NOMO-1 treated with DMSO at 0.1 percent for 48 hours (cell line): ENCODE measurements at regions not wholly inside any gene's neighbourhood (a gene's known extent, or its start where the extent isn't known, plus 50 kb on each side); places are given as distances from the start of the nearest gene placed in this dataset.
"Not testable (repeated sequence)": the region's sequence is repeated elsewhere in the genome, so short reads cannot be mapped to it uniquely, and the experiment has no call there.

ENCODE experiments used
- DNase-seq: peaks from one replicate; lab custom pipeline; 2025; ENCODE audit not compliant: unreplicated experiment; lab: John Stamatoyannopoulos, UW

DNA sequence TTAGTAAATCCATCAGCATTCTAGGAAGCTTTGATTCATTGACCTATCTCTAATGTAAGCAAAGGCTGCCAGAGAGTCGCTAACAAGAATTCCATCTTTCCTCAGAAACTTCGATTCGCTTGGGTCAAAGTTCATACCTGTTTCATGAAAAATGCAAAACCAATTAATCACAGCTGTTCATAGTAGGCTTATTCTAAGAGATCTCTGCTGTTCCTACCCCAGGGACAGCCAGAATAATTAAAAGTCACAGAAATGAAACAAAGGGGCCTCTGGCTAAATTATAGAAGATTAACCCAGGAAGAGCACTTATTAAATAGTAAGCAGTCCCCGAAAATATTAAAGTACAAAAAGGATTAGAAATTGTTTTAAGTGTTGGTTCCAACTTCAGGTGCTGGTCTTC, 280.1 kb upstream of the FRG2C start:
- DNase-seq = not testable (repeated sequence)

- not testable (repeated sequence) for DNase-seq
Observed at GRCh38 chr3:75388486-75389124, 275.5 kb upstream of the FRG2C start.

- not testable (repeated sequence) for DNase-seq
Observed at GRCh38 chr3:75393288-75393694, 270.8 kb upstream of the FRG2C start.

- DNase-seq = not testable (repeated sequence)
Observed at GRCh38 chr3:75394102-75394501, 270.0 kb upstream of the FRG2C start.

DNA sequence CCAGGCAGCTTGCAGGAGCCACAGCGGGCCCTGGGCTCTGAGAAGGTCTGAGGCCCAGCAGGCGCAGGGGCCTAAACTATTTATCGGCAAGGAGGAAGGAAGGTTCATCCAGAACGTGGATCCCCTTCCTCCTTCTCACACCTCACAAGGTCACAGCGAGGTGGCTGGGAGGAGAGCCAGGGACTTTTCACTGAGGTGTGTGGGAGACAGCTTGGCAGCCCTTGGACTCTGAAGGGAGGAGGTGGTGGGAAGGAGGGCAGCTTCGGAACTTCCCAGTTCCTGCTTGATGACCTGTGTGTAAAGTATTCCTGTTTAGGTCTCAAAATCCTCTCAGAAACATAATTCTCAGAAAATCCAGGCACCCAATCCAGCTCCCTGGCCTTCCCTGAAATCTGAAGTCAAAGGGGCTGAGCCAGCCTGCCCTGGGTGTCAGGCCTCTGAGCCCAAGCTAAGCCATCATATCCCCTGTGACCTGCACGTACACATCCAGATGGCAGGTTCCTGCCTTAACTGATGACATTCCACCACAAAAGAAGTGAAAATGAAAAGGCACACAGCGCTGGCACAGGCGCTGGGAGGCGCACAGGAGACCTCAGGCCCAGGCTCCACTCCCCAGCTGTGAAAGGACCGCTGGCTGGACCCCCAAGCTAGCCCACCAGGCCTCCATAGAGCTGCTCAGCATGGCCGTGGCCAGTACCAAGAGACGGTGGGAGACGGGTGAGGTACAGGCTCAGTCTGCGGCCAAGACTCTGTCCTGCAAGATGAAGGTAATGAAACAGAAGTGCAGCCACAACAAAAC, 269.4 kb upstream of the FRG2C start:
- not testable (repeated sequence) for DNase-seq

GRCh38 chr3:75395580-75396315, 268.4 kb upstream of the FRG2C start:
- no peak for DNase-seq

- DNase-seq = no peak
Observed at GRCh38 chr3:75396316-75396802, 267.8 kb upstream of the FRG2C start.

- not testable (repeated sequence) for DNase-seq
Observed at GRCh38 chr3:75397486-75397885, 266.6 kb upstream of the FRG2C start.

GRCh38 chr3:75422101-75422945, 241.8 kb upstream of the FRG2C start:
- DNase-seq = not testable (repeated sequence)

GRCh38 chr3:75425379-75425778, 238.7 kb upstream of the FRG2C start:
- not testable (repeated sequence) for DNase-seq

DNA sequence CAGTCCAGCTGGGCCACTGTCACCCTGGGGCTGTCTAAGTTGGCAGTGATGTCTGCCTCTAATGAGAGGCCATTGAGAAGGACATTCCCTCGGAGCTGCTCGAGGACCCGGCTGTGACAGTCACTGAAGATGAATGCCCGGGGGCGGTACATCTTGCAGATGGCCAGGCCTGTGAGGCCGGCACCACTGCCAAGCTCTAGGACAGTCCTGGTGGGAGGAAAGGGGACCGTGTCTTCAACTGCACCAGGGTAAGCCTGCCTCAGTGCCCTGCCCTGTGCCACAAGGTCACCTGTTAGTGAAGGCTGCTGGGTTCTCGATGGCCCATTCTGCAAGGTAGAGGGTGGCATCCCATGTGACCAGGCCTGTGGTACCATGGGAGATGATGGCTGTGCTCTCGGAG, 236.6 kb upstream of the FRG2C start:
- not testable (repeated sequence) for DNase-seq

- DNase-seq = not testable (repeated sequence)
Observed at GRCh38 chr3:75427906-75428305, 236.2 kb upstream of the FRG2C start.

DNA sequence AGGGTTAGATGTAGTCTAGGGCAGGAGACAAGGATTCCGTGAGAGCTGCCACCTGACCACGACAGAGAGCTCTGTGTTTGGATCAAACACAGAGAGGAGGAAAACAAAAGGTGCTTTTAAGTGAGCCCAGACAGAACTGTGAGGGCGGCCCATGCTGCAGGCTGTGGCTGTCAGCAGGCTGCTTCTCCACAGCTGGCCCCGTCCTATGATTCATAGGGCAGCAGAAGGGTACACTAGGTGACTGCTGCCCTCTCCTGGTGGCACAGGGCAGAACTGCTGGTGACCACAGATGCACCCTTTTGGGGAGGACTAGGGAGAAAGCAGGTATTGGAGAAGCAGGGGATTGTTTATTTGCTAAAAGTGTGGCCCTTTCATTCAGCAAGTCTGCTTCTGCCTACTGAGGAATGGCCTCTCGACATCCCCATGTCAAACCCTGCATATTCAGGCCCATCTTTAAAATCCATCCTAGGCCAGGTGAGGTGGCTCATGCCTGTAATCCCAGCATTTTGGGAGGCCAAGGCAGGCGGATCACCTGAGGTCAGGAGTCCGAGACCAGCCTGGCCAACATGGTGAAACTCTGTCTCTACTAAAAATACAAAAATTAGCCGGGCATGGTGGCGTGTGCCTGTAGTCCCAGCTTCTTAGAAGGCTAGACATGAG, 234.4 kb upstream of the FRG2C start:
- peak; percentile 24 for DNase-seq

GRCh38 chr3:75430406-75430805, 233.7 kb upstream of the FRG2C start:
- not testable (repeated sequence) for DNase-seq

- not testable (repeated sequence) for DNase-seq
Observed at GRCh38 chr3:75431120-75431519, 233.0 kb upstream of the FRG2C start.

GRCh38 chr3:75432466-75432865, 231.7 kb upstream of the FRG2C start:
- DNase-seq = not testable (repeated sequence)

DNA sequence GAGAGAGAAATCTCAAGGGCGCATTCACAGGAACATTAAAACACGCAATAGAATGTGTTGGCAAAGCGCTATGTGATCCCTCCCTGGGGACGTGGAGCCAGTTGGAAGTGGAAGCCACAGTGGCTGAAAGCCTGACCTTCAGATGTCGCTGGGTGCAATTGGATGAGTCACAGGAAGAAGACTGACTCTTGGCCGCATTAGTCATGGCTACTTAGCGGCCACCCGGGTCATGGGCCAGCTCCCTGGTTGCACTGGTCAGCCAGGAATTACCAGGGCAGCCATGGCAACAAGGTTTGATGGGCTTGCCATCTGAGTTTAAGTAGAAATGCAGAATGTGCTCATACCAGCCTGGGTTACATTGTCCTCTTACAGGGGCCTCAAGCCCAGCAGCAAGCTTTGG, 231.2 kb upstream of the FRG2C start:
- not testable (repeated sequence) for DNase-seq

DNA sequence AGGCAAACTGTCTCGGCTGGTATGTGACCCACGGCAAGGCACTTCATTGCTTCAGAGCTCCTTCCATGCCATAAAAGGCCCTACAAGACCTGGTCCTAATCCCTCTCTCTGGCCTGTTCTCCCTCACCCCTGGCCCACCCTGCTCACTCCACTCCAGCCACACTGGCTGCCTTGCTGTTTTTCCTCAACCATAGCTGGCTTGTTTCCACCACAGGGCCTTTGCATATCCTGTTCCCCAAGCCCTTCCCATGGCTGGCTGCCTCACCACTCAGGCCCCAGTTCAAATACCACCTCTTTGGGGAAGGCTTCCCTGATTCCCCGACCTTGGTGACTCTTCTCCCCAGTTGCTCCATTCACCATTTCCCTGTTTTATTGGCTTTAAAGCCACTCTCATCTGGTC, 230.8 kb upstream of the FRG2C start:
- not testable (repeated sequence) for DNase-seq

GRCh38 chr3:75434276-75434912, 229.7 kb upstream of the FRG2C start:
- DNase-seq = not testable (repeated sequence)
